Endothelial cell of umbilical vein (primary cell): ENCODE measurements at regions not wholly inside any gene's neighbourhood (a gene's known extent, or its start where the extent isn't known, plus 50 kb on each side); places are given as distances from the start of the nearest gene placed in this dataset.

Source experiments
- BruUV-seq: library from RNA; stranded (reverse); fragments of 400-500 nt; replicated peaks from 2 replicates; lab custom pipeline; 2021; lab: Mats Ljungman, UMichigan
- CTCF ChIA-PET: fragments of 300-600, 350-600 bp; sonication (Branson Sonifier 250); formaldehyde crosslinking; loops from one replicate; lab custom pipeline; 2021; ENCODE audit warnings: antibody characterized with exemption, inconsistent platforms; lab: Charles Lee
- POLR2A ChIA-PET: fragments of 300-600, 350-600 bp; sonication (Branson Sonifier 250); formaldehyde crosslinking; loops from one replicate; lab custom pipeline; 2021; ENCODE audit warnings: antibody characterized with exemption, inconsistent platforms; lab: Charles Lee
- DNase-seq: peaks from one replicate; pipeline ENCODE4 v3.0.0-alpha.2; 2011; ENCODE audit warnings: low read depth, low spot score
- FAIRE-seq: peaks from 2 replicates; lab custom pipeline; 2011; peaks lifted over from hg19 to GRCh38; lab: Jason Lieb, UNC
- H2AFZ ChIP-seq: 2 replicates; pipeline ENCODE4 v1.6.0; 2012; ENCODE audit warnings: low read depth, low read length, control low read depth, inconsistent platforms
- H3K27ac ChIP-seq: 2 replicates; pipeline ENCODE4 v1.5.1; 2011; ENCODE audit warnings: low read depth, mild to moderate bottlenecking, control low read depth, low read length, moderate library complexity; ENCODE audit not compliant: insufficient read depth
- H3K27me3 ChIP-seq, 2 experiments: 2 replicates each; pipeline versions ENCODE4 v1.6.0 to v1.6.1; 2011; ENCODE audit warnings: low read length in 2 of 2, mixed read lengths in 1 of 2; ENCODE audit not compliant: control insufficient read depth in 2 of 2, insufficient read depth in 2 of 2
- H3K36me3 ChIP-seq, 2 experiments: 2 replicates in 1 of 2; 3 replicates in 1 of 2; pipeline ENCODE4 v1.5.1; 2011; ENCODE audit warnings: low read length in 2 of 2, mild to moderate bottlenecking in 1 of 2, moderate library complexity in 1 of 2; ENCODE audit not compliant: control insufficient read depth in 2 of 2, insufficient read depth in 2 of 2; ENCODE audit errors: extremely low read depth in 1 of 2
- H3K4me1 ChIP-seq: 3 replicates; pipeline ENCODE4 v1.5.1; 2011; ENCODE audit warnings: mild to moderate bottlenecking, low read length; ENCODE audit not compliant: control insufficient read depth, insufficient read depth; ENCODE audit errors: extremely low read depth
- H3K4me2 ChIP-seq: 2 replicates; pipeline ENCODE4 v1.6.1; 2011; ENCODE audit warnings: low read length, control low read depth, mixed read lengths; ENCODE audit not compliant: insufficient read depth
- H3K4me3 ChIP-seq, 3 experiments: fragments of 200-600 bp in 1 of 3; sonication (generic), shearing (Covaris generic) in 1 of 3; replicated peaks in 1 of 3; 2 replicates each; pipeline ENCODE4 v1.5.1; 2011 to 2016; ENCODE audit warnings: control low read depth in 3 of 3, low read length in 3 of 3, mild to moderate bottlenecking in 2 of 3, inconsistent platforms in 1 of 3, low read depth in 1 of 3, moderate library complexity in 1 of 3; ENCODE audit not compliant: insufficient read depth in 1 of 3
- H3K79me2 ChIP-seq: 2 replicates; pipeline ENCODE4 v1.6.0; 2012; ENCODE audit warnings: low read length, inconsistent platforms; ENCODE audit not compliant: control insufficient read depth, insufficient read depth
- H3K9ac ChIP-seq: replicated peaks from 2 replicates; pipeline ENCODE3; 2011; ENCODE audit warnings: low read length, control low read depth; ENCODE audit not compliant: insufficient read depth; ENCODE audit errors: extremely low read depth
- H3K9me1 ChIP-seq: replicated peaks from 3 replicates; pipeline ENCODE4 v1.6.0; 2011; ENCODE audit warnings: mild to moderate bottlenecking, low read length; ENCODE audit not compliant: control insufficient read depth, insufficient read depth; ENCODE audit errors: extremely low read depth
- H3K9me3 ChIP-seq: replicated peaks from 2 replicates; pipeline ENCODE4 v1.5.1; 2012; ENCODE audit warnings: low read length, inconsistent platforms; ENCODE audit not compliant: control insufficient read depth, insufficient read depth
- H4K20me1 ChIP-seq: replicated peaks from 2 replicates; pipeline ENCODE3; 2011; ENCODE audit warnings: mild to moderate bottlenecking, low read length; ENCODE audit not compliant: control insufficient read depth, insufficient read depth; ENCODE audit errors: extremely low read depth
- CTCF ChIP-seq, 2 donors: IDR thresholded peaks; 1 replicate in 1 of 2; 2 replicates in 1 of 2; pipeline ENCODE4 v1.5.1; 2011; ENCODE audit warnings: low read length in 2 of 2, mild to moderate bottlenecking in 2 of 2, moderate library complexity in 2 of 2, control low read depth in 1 of 2, inconsistent platforms in 1 of 2, low read depth in 1 of 2; ENCODE audit not compliant: insufficient read depth in 1 of 2; ENCODE audit errors: extremely low read depth in 1 of 2
- EZH2 ChIP-seq: IDR thresholded peaks from 2 replicates; pipeline ENCODE4 v1.6.1; 2012; ENCODE audit warnings: borderline replicate concordance, low read depth, mild to moderate bottlenecking, moderate library complexity, low read length, inconsistent platforms; ENCODE audit not compliant: severe bottlenecking
- GATA2 ChIP-seq: IDR thresholded peaks from 2 replicates; pipeline ENCODE4 v1.7.0; 2011; ENCODE audit warnings: low read depth, mild to moderate bottlenecking, moderate library complexity, mixed read lengths, low read length; ENCODE audit not compliant: insufficient read length, insufficient read depth
- JUN ChIP-seq: IDR thresholded peaks from 2 replicates; pipeline ENCODE4 v1.6.1; 2011; ENCODE audit warnings: borderline replicate concordance, low read depth; ENCODE audit not compliant: insufficient read length, insufficient read depth
- MYC ChIP-seq: IDR thresholded peaks from one replicate; pipeline ENCODE4 v1.6.1; 2011; ENCODE audit warnings: mild to moderate bottlenecking, low read depth, low read length
- POLR2A ChIP-seq: IDR thresholded peaks from 2 replicates; pipeline ENCODE4 v1.6.1; 2012; ENCODE audit warnings: low read depth, mild to moderate bottlenecking, control low read depth, low read length
- POLR2AphosphoS5 ChIP-seq: IDR thresholded peaks from 2 replicates; pipeline ENCODE4 v1.6.1; 2012; ENCODE audit warnings: low read depth, mild to moderate bottlenecking, control low read depth, low read length, moderate library complexity; ENCODE audit not compliant: insufficient read depth
- dilution Hi-C: fragments of 300-500 bp; cut with MboI; formaldehyde crosslinking; loops from one replicate; pipeline ENCODE4 v1.15.0; 2019; ENCODE audit warnings: low sequenced_read_pairs; ENCODE audit not compliant: extremely low pct_ligation_motif_present
- intact Hi-C: fragments of 100-400 bp; cut with micrococcal nuclease; formaldehyde crosslinking; loops from one replicate; pipeline ENCODE4 v1.10.0; 2022
- TF ChIP-seq, protein P1 (sequence below): IDR thresholded peaks from 2 replicates; pipeline ENCODE4 v1.6.1; 2011; ENCODE audit not compliant: insufficient read depth, insufficient read length

DNA sequence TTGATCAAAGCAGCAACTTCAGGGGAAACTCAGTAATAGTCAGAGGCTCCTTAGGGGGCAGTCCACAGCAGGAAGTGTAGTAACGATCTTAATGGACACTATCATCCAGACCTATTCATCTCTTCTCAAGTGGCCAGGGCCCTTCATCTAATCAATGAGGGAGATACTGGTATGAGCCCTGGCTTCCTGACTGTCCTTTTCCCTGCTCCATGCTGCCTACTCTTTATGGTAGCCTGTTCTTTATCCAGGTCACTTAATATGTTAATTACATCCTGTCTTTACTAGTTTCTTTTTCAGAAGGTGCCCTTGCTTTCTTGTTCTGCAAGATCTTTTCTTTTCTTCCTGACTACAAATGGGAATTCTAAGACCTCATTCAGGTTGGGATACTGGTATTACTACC, 197.1 kb downstream of the CAVIN4 start:
- Histone ChIP-seq H3K4me1 (no peaks in the 10 kb centered on the region), H3K9ac (no peak overlapping the region), H3K9me1 (no peaks in the 10 kb centered on the region), H3K4me2 (no peak overlapping the region), H3K79me2 (no peaks in the 10 kb centered on the region), H3K36me3 (no peaks in the 10 kb centered on the region), H3K9me3 (no peaks in the 10 kb centered on the region), H3K27me3 (no peaks in the 10 kb centered on the region), H3K4me3 (no peak overlapping the region), H4K20me1 (no peaks in the 10 kb centered on the region), H2AFZ (no peak overlapping the region), H3K27ac (no peak overlapping the region)
- ChIA-PET CTCF (no interaction called here), POLR2A (no interaction called here)
- no peak for TF ChIP-seq EZH2
- no peak for TF ChIP-seq POLR2AphosphoS5
- no peak for TF ChIP-seq JUN
- TF ChIP-seq, protein P1, sequence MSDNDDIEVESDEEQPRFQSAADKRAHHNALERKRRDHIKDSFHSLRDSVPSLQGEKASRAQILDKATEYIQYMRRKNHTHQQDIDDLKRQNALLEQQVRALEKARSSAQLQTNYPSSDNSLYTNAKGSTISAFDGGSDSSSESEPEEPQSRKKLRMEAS: no peak
- no peak for TF ChIP-seq GATA2
- TF ChIP-seq CTCF (IDR thresholded peaks at IDR 0.05; ENCODE audit: extremely low read depth in 1 of 2, insufficient read depth in 1 of 2, low read depth in 1 of 2, low read length in 2 of 2): no peak
- no peak for TF ChIP-seq MYC
- no peak for TF ChIP-seq POLR2A
- FAIRE-seq (no peak), DNase-seq (no peak)
- dilution Hi-C loops: no loop called here
- intact Hi-C loops: no loop called here
- BruUV-seq: no TSS peak
